Neuronal stem cell (in vitro differentiated cells): ENCODE measurements at regions not wholly inside any gene's neighbourhood (a gene's known extent, or its start where the extent isn't known, plus 50 kb on each side); places are given as distances from the start of the nearest gene placed in this dataset.

Experiments
- DNase-seq: peaks from one replicate; pipeline ENCODE4 v3.0.0-alpha.2; 2013; ENCODE audit warnings: low spot score
- H2AFZ ChIP-seq: one replicate; pipeline ENCODE4 v1.6.1; 2013; ENCODE audit warnings: mild to moderate bottlenecking, low read length, inconsistent platforms
- H2AK5ac ChIP-seq: 2 replicates; pipeline ENCODE4 v1.6.1; 2013; ENCODE audit warnings: low read depth, mild to moderate bottlenecking, inconsistent platforms, low read length, moderate library complexity, mixed read lengths
- H2BK120ac ChIP-seq: 2 replicates; pipeline ENCODE4 v1.6.1; 2013; ENCODE audit warnings: low read depth, mild to moderate bottlenecking, inconsistent platforms, low read length, moderate library complexity, mixed read lengths
- H2BK12ac ChIP-seq: one replicate; pipeline ENCODE4 v1.6.1; 2013; ENCODE audit warnings: low read length, inconsistent platforms
- H2BK15ac ChIP-seq: 2 replicates; pipeline ENCODE4 v1.6.1; 2013; ENCODE audit warnings: mild to moderate bottlenecking, low read length, inconsistent platforms, mixed read lengths
- H2BK5ac ChIP-seq: one replicate; pipeline ENCODE4 v1.6.1; 2013; ENCODE audit warnings: inconsistent platforms, mild to moderate bottlenecking, low read length, moderate library complexity
- H3K14ac ChIP-seq: one replicate; pipeline ENCODE4 v1.6.1; 2013; ENCODE audit warnings: low read length, inconsistent platforms
- H3K18ac ChIP-seq: 2 replicates; pipeline ENCODE4 v1.6.1; 2013; ENCODE audit warnings: low read length, inconsistent platforms
- H3K23ac ChIP-seq: 2 replicates; pipeline ENCODE4 v1.6.1; 2013; ENCODE audit warnings: low read depth, mild to moderate bottlenecking, mixed read lengths, low read length, inconsistent platforms; ENCODE audit not compliant: poor library complexity
- H3K27ac ChIP-seq: replicated peaks from 3 replicates; pipeline ENCODE4 v1.5.1; 2013; ENCODE audit warnings: low read length, inconsistent platforms
- H3K27me3 ChIP-seq, 3 experiments: 2 replicates each; pipeline ENCODE4 v1.6.1; 2013; ENCODE audit warnings: low read length in 3 of 3, mild to moderate bottlenecking in 2 of 3, inconsistent platforms in 1 of 3, low read depth in 1 of 3, mixed read lengths in 1 of 3, moderate library complexity in 1 of 3; ENCODE audit not compliant: control insufficient read depth in 3 of 3, insufficient read depth in 3 of 3
- H3K36me3 ChIP-seq, 2 donors: replicated peaks in 1 of 2; 2 replicates each; pipeline ENCODE4 v1.6.1; 2013; ENCODE audit warnings: low read length in 2 of 2; ENCODE audit not compliant: control insufficient read depth in 2 of 2, insufficient read depth in 2 of 2
- H3K4ac ChIP-seq: 2 replicates; pipeline ENCODE4 v1.6.1; 2013; ENCODE audit warnings: inconsistent platforms, mild to moderate bottlenecking, low read length, moderate library complexity
- H3K4me1 ChIP-seq, 2 donors: 1 replicate in 1 of 2; 2 replicates in 1 of 2; pipeline ENCODE4 v1.6.1; 2013; ENCODE audit warnings: low read length in 2 of 2, low read depth in 1 of 2; ENCODE audit not compliant: control insufficient read depth in 2 of 2, insufficient read depth in 1 of 2
- H3K4me2 ChIP-seq: one replicate; pipeline ENCODE4 v1.6.1; 2013; ENCODE audit warnings: mild to moderate bottlenecking, low read length, inconsistent platforms; ENCODE audit not compliant: insufficient read depth, poor library complexity, severe bottlenecking
- H3K4me3 ChIP-seq, 2 donors: 2 replicates each; pipeline ENCODE4 v1.5.1; 2013; ENCODE audit warnings: low read length in 2 of 2, mild to moderate bottlenecking in 2 of 2, inconsistent platforms in 1 of 2, moderate library complexity in 1 of 2
- H3K79me1 ChIP-seq: one replicate; pipeline ENCODE4 v1.6.1; 2013; ENCODE audit warnings: low read depth, mild to moderate bottlenecking, inconsistent platforms, low read length, moderate library complexity
- H3K9ac ChIP-seq: one replicate; pipeline ENCODE4 v1.6.1; 2013; ENCODE audit warnings: mild to moderate bottlenecking, low read depth, low read length, inconsistent platforms; ENCODE audit not compliant: poor library complexity
- H3K9me3 ChIP-seq, 2 donors: replicated peaks in 1 of 2; 2 replicates each; pipeline versions ENCODE3 to v1.6.1; 2013; ENCODE audit warnings: low read length in 2 of 2, mild to moderate bottlenecking in 2 of 2, inconsistent platforms in 1 of 2, low read depth in 1 of 2, mixed read lengths in 1 of 2, moderate library complexity in 1 of 2; ENCODE audit not compliant: control insufficient read depth in 2 of 2, insufficient read depth in 1 of 2
- H4K8ac ChIP-seq: one replicate; pipeline ENCODE4 v1.6.1; 2013; ENCODE audit warnings: low read depth, mild to moderate bottlenecking, inconsistent platforms, low read length, moderate library complexity
- H4K91ac ChIP-seq: one replicate; pipeline ENCODE4 v1.6.1; 2013; ENCODE audit warnings: low read length, low read depth, mild to moderate bottlenecking, inconsistent platforms; ENCODE audit not compliant: poor library complexity
- WGBS, 2 donors: extraction: QIAGEN DNeasy Blood & Tissue Kit; methylation state at CpG; one replicate each; pipeline ENCODE4 v1.1.7; 2013; ENCODE audit warnings: missing lambda C conversion rate in 2 of 2, mixed read lengths in 1 of 2; ENCODE audit not compliant: insufficient read length in 2 of 2, insufficient replicate concordance in 1 of 2; ENCODE audit errors: extremely low coverage in 2 of 2; 5-methylcytosine and 5-hydroxymethylcytosine counted together

GRCh38 chr2:104434318-104434792 lies 419.6 kb upstream of the POU3F3 start:
- H3K4me3 ChIP-seq: peak overlapping the region in 1 of 2 donors; percentile 30
- H2BK12ac ChIP-seq: no peak overlapping the region
- no peak overlapping the region for H4K91ac ChIP-seq
- no peak overlapping the region for H4K8ac ChIP-seq
- H3K4ac ChIP-seq: no peak overlapping the region
- no peaks in the 10 kb centered on the region for H3K27me3 ChIP-seq
- H3K4me2 ChIP-seq: peak overlapping the region; percentile 34
- no peak for DNase-seq
- peaks cover 0 to 10% of the 10 kb centered on the region in 2 donors for H3K9me3 ChIP-seq
- no peak overlapping the region for H3K14ac ChIP-seq
- H3K27ac ChIP-seq: no peak overlapping the region
- no peak overlapping the region for H2BK15ac ChIP-seq
- H3K79me1 ChIP-seq: no peaks in the 10 kb centered on the region
- H2BK120ac ChIP-seq: no peak overlapping the region
- no peak overlapping the region for H2BK5ac ChIP-seq
- peak overlapping the region; percentile 75 for H3K18ac ChIP-seq
- H2AFZ ChIP-seq: peak overlapping the region; percentile 84
- WGBS, 2 donors: no CpG with 5 or more reads among the region's 13 CpGs
- H2AK5ac ChIP-seq: no peak overlapping the region
- no peak overlapping the region for H3K9ac ChIP-seq
- H3K23ac ChIP-seq: no peak overlapping the region
- peaks cover 21 to 50% of the 10 kb centered on the region in 2 donors for H3K4me1 ChIP-seq
- no peaks in the 10 kb centered on the region for H3K36me3 ChIP-seq

- Histone ChIP-seq H3K79me1 (no peaks in the 10 kb centered on the region), H3K27me3 (no peaks in the 10 kb centered on the region), H3K9me3 (peaks cover 0 to 10% of the 10 kb centered on the region in 2 donors), H4K91ac (no peak overlapping the region), H3K4me3 (no peak overlapping the region), H3K4me2 (no peak overlapping the region), H3K9ac (no peak overlapping the region), H2AK5ac (no peak overlapping the region), H4K8ac (no peak overlapping the region), H2AFZ (peak overlapping the region; percentile 84), H3K4me1 (peaks cover 17 to 44% of the 10 kb centered on the region in 2 donors), H3K18ac (no peak overlapping the region), H3K36me3 (no peaks in the 10 kb centered on the region), H2BK120ac (no peak overlapping the region), H3K4ac (no peak overlapping the region), H2BK15ac (no peak overlapping the region), H2BK5ac (no peak overlapping the region), H2BK12ac (no peak overlapping the region), H3K27ac (no peak overlapping the region), H3K14ac (no peak overlapping the region), H3K23ac (no peak overlapping the region)
- no peak for DNase-seq
- WGBS, 2 donors: no CpG with 5 or more reads among the region's 3 CpGs
Observed at GRCh38 chr2:104434966-104435365, 418.9 kb upstream of the POU3F3 start.

GRCh38 chr2:104438481-104438880 lies 415.4 kb upstream of the POU3F3 start:
- peaks cover 7 to 14% of the 10 kb centered on the region in 2 donors for H3K4me1 ChIP-seq
- no peaks in the 10 kb centered on the region for H3K27me3 ChIP-seq
- H3K36me3 ChIP-seq: no peaks in the 10 kb centered on the region
- peaks cover 0 to 14% of the 10 kb centered on the region in 2 donors for H3K9me3 ChIP-seq
- no peak overlapping the region for H2BK120ac ChIP-seq
- no peak overlapping the region for H2BK5ac ChIP-seq
- H4K91ac ChIP-seq: no peak overlapping the region
- no CpG with 5 or more reads among the region's 3 CpGs for WGBS, 2 donors
- no peak overlapping the region for H2BK12ac ChIP-seq
- no peak overlapping the region for H3K4me3 ChIP-seq
- no peak overlapping the region for H2AK5ac ChIP-seq
- H3K79me1 ChIP-seq: no peaks in the 10 kb centered on the region
- no peak overlapping the region for H3K4ac ChIP-seq
- H3K9ac ChIP-seq: no peak overlapping the region
- H3K4me2 ChIP-seq: no peak overlapping the region
- no peak overlapping the region for H4K8ac ChIP-seq
- no peak overlapping the region for H3K27ac ChIP-seq
- H2AFZ ChIP-seq: no peak overlapping the region
- H2BK15ac ChIP-seq: no peak overlapping the region
- no peak for DNase-seq
- H3K14ac ChIP-seq: no peak overlapping the region
- no peak overlapping the region for H3K18ac ChIP-seq
- H3K23ac ChIP-seq: no peak overlapping the region

GRCh38 chr2:104443145-104443544 lies 410.8 kb upstream of the POU3F3 start:
- H3K4me1 ChIP-seq: no peaks in the 10 kb centered on the region
- peaks cover 1 to 18% of the 10 kb centered on the region in 2 donors for H3K9me3 ChIP-seq
- no peak overlapping the region for H2AK5ac ChIP-seq
- H3K23ac ChIP-seq: no peak overlapping the region
- H2AFZ ChIP-seq: no peak overlapping the region
- H2BK5ac ChIP-seq: no peak overlapping the region
- no peak overlapping the region for H3K27ac ChIP-seq
- no peaks in the 10 kb centered on the region for H3K27me3 ChIP-seq
- H2BK12ac ChIP-seq: no peak overlapping the region
- no peak overlapping the region for H3K4me2 ChIP-seq
- H4K91ac ChIP-seq: no peak overlapping the region
- no peak overlapping the region for H2BK120ac ChIP-seq
- H2BK15ac ChIP-seq: peak overlapping the region; percentile 12
- no peak overlapping the region for H3K9ac ChIP-seq
- H3K14ac ChIP-seq: no peak overlapping the region
- H3K4ac ChIP-seq: no peak overlapping the region
- H3K4me3 ChIP-seq: no peak overlapping the region
- H3K36me3 ChIP-seq: no peaks in the 10 kb centered on the region
- no peak for DNase-seq
- H4K8ac ChIP-seq: no peak overlapping the region
- no peak overlapping the region for H3K18ac ChIP-seq
- no CpG with 5 or more reads among the region's 5 CpGs for WGBS, 2 donors
- H3K79me1 ChIP-seq: no peaks in the 10 kb centered on the region
